HepG2 (cell line): ENCODE measurements at regions not wholly inside any gene's neighbourhood (a gene's known extent, or its start where the extent isn't known, plus 50 kb on each side); places are given as distances from the start of the nearest gene placed in this dataset.

ENCODE experiments used
- CHD4 ChIP-seq: fragments of 200-600 bp; sonication (generic); IDR thresholded peaks from 2 replicates; pipeline ENCODE4 v1.7.0; 2017; ENCODE audit warnings: mild to moderate bottlenecking, low read length, borderline replicate concordance
- E2F2 ChIP-seq: sonication (generic); formaldehyde crosslinking; IDR thresholded peaks from 2 replicates; pipeline ENCODE4 v1.4.0; 2020; ENCODE audit warnings: missing genetic modification reagents, borderline replicate concordance
- HINFP ChIP-seq: sonication (generic); formaldehyde crosslinking; IDR thresholded peaks from 2 replicates; pipeline ENCODE4 v1.4.0; 2020; ENCODE audit warnings: low read depth, mild to moderate bottlenecking, missing genetic modification reagents
- HOMEZ ChIP-seq: IDR thresholded peaks from 2 replicates; pipeline ENCODE4 v1.6.1; 2016; ENCODE audit warnings: low read depth
- LBX2 ChIP-seq: sonication (generic); formaldehyde crosslinking; IDR thresholded peaks from 2 replicates; pipeline ENCODE4 v1.5.0; 2020; ENCODE audit warnings: missing genetic modification reagents, mild to moderate bottlenecking, borderline replicate concordance
- LCORL ChIP-seq, 2 experiments: fragments of 450-650 bp in 1 of 2; sonication (generic) in 1 of 2; formaldehyde crosslinking in 1 of 2; IDR thresholded peaks; 2 replicates each; pipeline versions ENCODE4 v1.5.0 to v1.6.1; 2017 to 2020; ENCODE audit warnings: antibody characterized with exemption in 1 of 2, missing genetic modification reagents in 1 of 2
- MNT ChIP-seq: fragments of 450-650 bp; IDR thresholded peaks from 2 replicates; pipeline ENCODE4 v1.6.1; 2016
- PAWR ChIP-seq: sonication (generic); formaldehyde crosslinking; IDR thresholded peaks from 2 replicates; pipeline ENCODE4 v1.4.0; 2020; ENCODE audit warnings: missing genetic modification reagents, mild to moderate bottlenecking, borderline replicate concordance
- PAX8 ChIP-seq: sonication (generic); formaldehyde crosslinking; IDR thresholded peaks from 2 replicates; pipeline ENCODE4 v1.8.0; 2022; ENCODE audit warnings: mild to moderate bottlenecking, missing genetic modification reagents, borderline replicate concordance
- SALL2 ChIP-seq: sonication (generic); formaldehyde crosslinking; IDR thresholded peaks from 2 replicates; pipeline ENCODE4 v1.8.1; 2023; ENCODE audit warnings: mild to moderate bottlenecking, missing genetic modification reagents, inconsistent platforms
- TCF12 ChIP-seq, 2 experiments: fragments of 450-650 bp in 1 of 2; sonication (generic) in 1 of 2; formaldehyde crosslinking in 1 of 2; IDR thresholded peaks; 2 replicates each; pipeline versions ENCODE4 v1.6.1 to v1.8.0; 2017 to 2022; ENCODE audit warnings: antibody characterized with exemption in 1 of 2, mild to moderate bottlenecking in 1 of 2, missing genetic modification reagents in 1 of 2, moderate library complexity in 1 of 2
- TGIF2 ChIP-seq: IDR thresholded peaks from 2 replicates; pipeline ENCODE4 v1.6.1; 2016; ENCODE audit warnings: control low read depth, missing compliant biosample characterization
- YY1 ChIP-seq: IDR thresholded peaks from 2 replicates; pipeline ENCODE4 v1.6.1; 2011; ENCODE audit warnings: low read length, low read depth, moderate library complexity, mild to moderate bottlenecking; ENCODE audit not compliant: insufficient read depth, insufficient replicate concordance
- ZFP36L2 ChIP-seq: sonication (generic); formaldehyde crosslinking; IDR thresholded peaks from 2 replicates; pipeline ENCODE4 v1.4.0; 2020; ENCODE audit warnings: missing genetic modification reagents
- ZKSCAN8 ChIP-seq: IDR thresholded peaks from 2 replicates; pipeline ENCODE4 v1.6.1; 2016; ENCODE audit warnings: borderline replicate concordance, missing genetic modification reagents, missing compliant biosample characterization
- ZNF205 ChIP-seq: IDR thresholded peaks from 2 replicates; pipeline ENCODE4 v1.6.1; 2018; ENCODE audit warnings: missing biosample characterization, missing genetic modification reagents
- ZNF260 ChIP-seq: sonication (generic); formaldehyde crosslinking; IDR thresholded peaks from 2 replicates; pipeline ENCODE4 v1.4.0; 2020; ENCODE audit warnings: missing genetic modification reagents, low read depth, mild to moderate bottlenecking, borderline replicate concordance
- ZNF569 ChIP-seq: sonication (generic); formaldehyde crosslinking; IDR thresholded peaks from 2 replicates; pipeline ENCODE4 v1.5.0; 2020; ENCODE audit warnings: mild to moderate bottlenecking, missing genetic modification reagents, moderate library complexity, borderline replicate concordance
- ZNF616 ChIP-seq: sonication (generic); formaldehyde crosslinking; IDR thresholded peaks from 2 replicates; pipeline ENCODE4 v1.5.0; 2020; ENCODE audit warnings: low read depth, mild to moderate bottlenecking, missing genetic modification reagents

- TF ChIP-seq PAX8 (CRISPR knock-in tag) (no peak), YY1 (peak; percentile 32), ZNF260 (no peak), SALL2 (CRISPR knock-in tag) (no peak), ZNF569 (CRISPR knock-in tag) (no peak), CHD4 (no peak), LCORL (IDR thresholded peaks at IDR 0.05) (no peak), LCORL (CRISPR knock-in tag; IDR thresholded peaks at IDR 0.05) (peak; percentile 52), TCF12 (IDR thresholded peaks at IDR 0.05) (no peak), TCF12 (CRISPR knock-in tag; IDR thresholded peaks at IDR 0.05) (no peak), LBX2 (CRISPR knock-in tag) (no peak), HINFP (CRISPR knock-in tag) (no peak), ZKSCAN8 (CRISPR knock-in tag) (no peak), ZNF616 (CRISPR knock-in tag) (no peak), MNT (no peak), E2F2 (no peak), TGIF2 (no peak), HOMEZ (CRISPR knock-in tag) (0 out of 2 replicates have a peak, but pooled peaks have one; percentile 10), ZFP36L2 (CRISPR knock-in tag) (no peak), PAWR (no peak), ZNF205 (0 out of 2 replicates have a peak, but pooled peaks have one; percentile 42)
Measured at GRCh38 chr4:15149839-15150592, 147.7 kb downstream of the CPEB2 start (continued).
